Prostate gland (tissue), 2 donors: ENCODE measurements at regions not wholly inside any gene's neighbourhood (a gene's known extent, or its start where the extent isn't known, plus 50 kb on each side); places are given as distances from the start of the nearest gene placed in this dataset.

Experiments used
- CTCF ChIP-seq, 4 experiments: fragments of 200-600 bp in 2 of 4; fragments of 450-650 bp in 2 of 4; sonication (generic) in 2 of 4; IDR thresholded peaks; 1 replicate in 3 of 4; 2 replicates in 1 of 4; pipeline ENCODE4 v1.5.1; 2016 to 2019; ENCODE audit warnings: antibody characterized with exemption in 4 of 4, mild to moderate bottlenecking in 2 of 4, moderate library complexity in 2 of 4
- POLR2A ChIP-seq: fragments of 450-650 bp; IDR thresholded peaks from one replicate; pipeline ENCODE4 v1.6.1; 2016; ENCODE audit warnings: antibody characterized with exemption, mild to moderate bottlenecking
- POLR2AphosphoS5 ChIP-seq: sonication (generic); formaldehyde crosslinking; IDR thresholded peaks from one replicate; pipeline ENCODE4 v1.6.1; 2017; ENCODE audit warnings: antibody characterized with exemption

DNA sequence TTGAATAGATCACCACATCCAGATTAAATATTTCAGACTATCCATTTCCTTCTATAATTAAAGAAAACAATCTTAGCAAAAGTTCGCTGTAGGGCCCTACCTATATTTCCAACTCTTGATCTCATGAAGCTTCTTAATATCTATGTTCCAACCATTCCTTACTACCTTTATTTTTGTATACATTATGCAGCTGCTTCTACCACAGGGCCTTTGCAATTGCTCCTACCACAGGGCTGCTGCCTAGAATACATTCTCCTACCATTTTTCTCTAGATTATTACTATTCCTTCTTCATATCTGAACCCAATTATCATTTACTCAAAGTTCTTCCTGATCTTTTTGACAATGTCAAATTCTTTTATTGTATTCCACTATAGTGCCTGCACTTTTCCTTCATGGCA is 516.6 kb downstream of the RFPL4B start:
- TF ChIP-seq POLR2A: no peak
- no peak for TF ChIP-seq POLR2AphosphoS5
- no peak for TF ChIP-seq CTCF (IDR thresholded peaks at IDR 0.05)
